ENCODE measurements at regions not wholly inside any gene's neighbourhood (a gene's known extent, or its start where the extent isn't known, plus 50 kb on each side); places are given as distances from the start of the nearest gene placed in this dataset.

DNA sequence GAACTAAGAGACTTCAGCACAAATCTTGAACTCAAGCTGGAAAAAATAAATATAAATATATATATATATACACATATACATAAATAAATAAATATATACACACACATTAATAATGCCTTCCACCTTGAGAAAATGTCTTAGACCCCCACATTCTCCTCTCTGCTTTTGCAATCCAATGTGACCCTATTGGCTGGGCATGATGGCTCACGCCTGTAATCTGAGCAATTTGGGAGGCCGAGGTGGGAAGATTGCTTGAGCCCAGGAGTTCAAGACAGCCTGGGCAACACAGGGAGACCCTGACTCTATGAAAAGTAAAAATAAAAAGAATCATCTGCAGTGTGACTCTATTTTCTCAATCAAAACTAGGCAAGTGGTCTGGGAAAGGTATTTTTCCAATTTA is 424.1 kb upstream of the NFE2L3 start:
- TF ChIP-seq, protein P1, sequence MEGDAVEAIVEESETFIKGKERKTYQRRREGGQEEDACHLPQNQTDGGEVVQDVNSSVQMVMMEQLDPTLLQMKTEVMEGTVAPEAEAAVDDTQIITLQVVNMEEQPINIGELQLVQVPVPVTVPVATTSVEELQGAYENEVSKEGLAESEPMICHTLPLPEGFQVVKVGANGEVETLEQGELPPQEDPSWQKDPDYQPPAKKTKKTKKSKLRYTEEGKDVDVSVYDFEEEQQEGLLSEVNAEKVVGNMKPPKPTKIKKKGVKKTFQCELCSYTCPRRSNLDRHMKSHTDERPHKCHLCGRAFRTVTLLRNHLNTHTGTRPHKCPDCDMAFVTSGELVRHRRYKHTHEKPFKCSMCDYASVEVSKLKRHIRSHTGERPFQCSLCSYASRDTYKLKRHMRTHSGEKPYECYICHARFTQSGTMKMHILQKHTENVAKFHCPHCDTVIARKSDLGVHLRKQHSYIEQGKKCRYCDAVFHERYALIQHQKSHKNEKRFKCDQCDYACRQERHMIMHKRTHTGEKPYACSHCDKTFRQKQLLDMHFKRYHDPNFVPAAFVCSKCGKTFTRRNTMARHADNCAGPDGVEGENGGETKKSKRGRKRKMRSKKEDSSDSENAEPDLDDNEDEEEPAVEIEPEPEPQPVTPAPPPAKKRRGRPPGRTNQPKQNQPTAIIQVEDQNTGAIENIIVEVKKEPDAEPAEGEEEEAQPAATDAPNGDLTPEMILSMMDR (IDR thresholded peaks at IDR 0.05), result no peak
- ATAC-seq (ENCODE audit: low FRiP score) (no peak), DNase-seq (ENCODE audit: low spot score) (no peak)

DNA sequence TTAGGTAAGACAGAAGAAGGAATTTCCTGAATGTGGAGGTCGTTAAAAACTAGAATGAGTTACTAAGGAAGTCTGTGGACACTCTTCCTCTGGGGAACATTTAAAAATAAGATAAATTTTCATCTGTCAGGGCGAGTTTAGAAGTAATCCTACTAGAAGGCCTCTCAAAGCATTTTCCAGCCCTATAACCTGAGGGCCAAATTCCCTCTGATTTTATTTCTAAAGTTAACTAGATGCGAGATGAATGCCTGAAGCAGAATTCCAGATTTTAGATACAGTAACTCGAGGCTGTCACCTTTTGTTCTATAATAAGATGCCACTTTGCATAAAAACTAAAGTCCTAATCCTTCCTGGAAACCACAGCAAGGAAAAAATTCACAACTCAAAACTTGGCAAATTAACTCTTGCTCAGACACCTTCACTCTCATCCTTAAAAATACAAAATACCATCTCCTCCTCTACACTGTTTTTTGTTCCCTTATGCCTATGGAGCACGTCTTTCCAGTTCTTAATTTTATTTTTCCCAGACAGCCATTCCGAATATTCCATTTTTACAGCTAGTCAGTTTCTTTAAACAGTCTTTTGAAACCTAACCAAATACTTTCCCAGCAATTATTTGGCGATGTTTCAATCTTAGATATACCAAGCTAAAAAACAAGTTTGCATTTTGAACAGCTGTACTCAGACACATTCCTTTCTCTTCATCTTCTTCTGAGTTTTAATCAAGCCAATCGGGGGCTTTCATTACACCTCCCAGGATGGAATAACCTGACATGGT is 420.7 kb upstream of the NFE2L3 start:
- ATAC-seq (ENCODE audit: low FRiP score), result peak; percentile 56
- DNase-seq (ENCODE audit: low spot score), result no peak
- TF ChIP-seq, protein P1 (IDR thresholded peaks at IDR 0.05), result no peak

DNA sequence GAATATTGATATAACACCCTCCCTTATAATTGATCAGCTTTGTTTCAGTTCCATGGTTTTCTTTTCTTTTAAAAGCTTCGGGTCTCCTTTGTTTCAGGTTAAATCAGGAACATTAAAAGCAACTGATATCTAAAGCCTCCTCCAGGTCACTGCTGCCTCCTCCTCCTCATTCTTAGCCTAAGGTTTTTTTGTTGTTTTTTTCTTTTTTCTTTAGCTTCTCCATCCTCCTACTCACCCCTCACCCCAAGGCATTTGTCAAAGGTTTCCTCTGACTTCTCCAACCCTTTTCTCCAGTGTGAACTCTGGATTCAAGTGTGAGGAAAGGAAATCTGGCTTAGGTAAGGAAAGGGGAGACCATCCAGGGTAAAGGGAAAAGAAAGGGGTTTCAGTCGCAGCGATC is 420.2 kb upstream of the NFE2L3 start:
- TF ChIP-seq, protein P1 (IDR thresholded peaks at IDR 0.05), result no peak
- ATAC-seq (ENCODE audit: low FRiP score) (peak; percentile 25), DNase-seq (ENCODE audit: low spot score) (no peak)

DNA sequence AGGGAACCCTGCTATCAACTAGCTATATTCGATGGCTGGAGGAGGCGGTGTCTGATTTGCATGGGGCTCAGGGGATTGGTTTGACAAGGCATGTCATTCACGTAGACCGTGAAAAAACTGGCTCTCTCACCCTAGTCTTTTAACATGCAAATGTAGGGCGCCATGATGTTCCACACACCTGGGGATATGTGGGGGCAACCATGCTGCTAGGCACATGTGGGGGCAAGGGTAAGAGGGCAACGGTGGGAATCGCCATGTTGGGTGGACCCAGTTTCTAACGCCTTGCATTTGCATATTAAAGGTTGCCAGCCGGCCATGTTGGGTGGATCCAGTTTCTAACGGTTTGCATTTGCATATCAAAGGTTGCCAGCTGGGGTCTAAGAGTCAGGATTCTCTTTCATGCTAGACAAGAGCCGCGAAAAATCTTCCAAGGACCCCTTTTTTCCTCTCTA is 419.2 kb upstream of the NFE2L3 start:
- no peak for ATAC-seq (ENCODE audit: low FRiP score)
- DNase-seq (ENCODE audit: low spot score), result no peak
- TF ChIP-seq, protein P1 (IDR thresholded peaks at IDR 0.05), result no peak

DNA sequence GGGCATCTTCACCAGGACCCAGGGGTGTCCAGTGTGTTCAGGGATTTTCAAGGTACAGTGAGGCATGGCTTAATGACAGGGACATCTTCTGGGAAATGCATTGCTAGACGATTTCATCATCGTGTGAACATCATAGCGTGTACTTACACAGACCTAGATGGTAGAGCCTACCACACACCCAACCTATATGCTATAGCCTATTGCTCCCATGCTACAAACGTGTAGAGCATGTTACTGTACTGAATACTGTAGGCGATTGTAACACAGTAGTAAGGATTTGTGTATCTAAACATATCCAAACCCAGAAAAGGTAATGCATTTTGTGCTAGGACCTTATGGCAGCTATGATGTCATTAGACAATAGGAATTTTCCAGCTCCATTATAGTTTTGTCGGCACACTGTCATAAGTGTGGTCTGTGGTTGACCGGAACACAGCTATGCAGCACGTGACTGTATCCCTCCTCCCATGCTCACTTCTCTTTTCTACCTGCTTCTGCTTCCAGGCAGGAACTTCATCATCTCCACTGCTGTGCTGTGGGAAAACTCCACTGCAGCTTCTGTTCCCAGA is 416.2 kb upstream of the NFE2L3 start:
- TF ChIP-seq, protein P1 (IDR thresholded peaks at IDR 0.05), result no peak
- DNase-seq (ENCODE audit: low spot score) (no peak), ATAC-seq (ENCODE audit: low FRiP score) (no peak)

DNA sequence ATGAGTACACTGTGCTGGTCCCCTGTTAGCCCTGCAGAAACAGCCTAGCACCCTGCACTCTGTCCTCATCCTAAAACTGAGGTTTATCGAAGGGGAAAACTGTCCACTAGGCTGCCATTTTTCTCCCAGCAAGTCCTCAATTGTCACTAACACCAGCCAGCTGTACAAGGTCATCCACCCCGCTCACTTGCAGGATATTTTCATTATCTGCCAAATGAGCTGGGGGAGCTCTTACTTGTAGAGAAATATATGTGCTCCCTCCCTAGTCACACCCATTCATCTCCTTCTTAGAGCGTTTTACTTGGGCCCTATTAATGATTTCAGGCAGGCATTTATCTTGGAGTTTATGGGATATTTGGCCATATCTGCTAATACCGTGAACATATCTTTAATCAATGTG is 413.5 kb upstream of the NFE2L3 start:
- TF ChIP-seq, protein P1 (IDR thresholded peaks at IDR 0.05), result no peak
- DNase-seq (ENCODE audit: low spot score) (no peak), ATAC-seq (ENCODE audit: low FRiP score) (no peak)

DNA sequence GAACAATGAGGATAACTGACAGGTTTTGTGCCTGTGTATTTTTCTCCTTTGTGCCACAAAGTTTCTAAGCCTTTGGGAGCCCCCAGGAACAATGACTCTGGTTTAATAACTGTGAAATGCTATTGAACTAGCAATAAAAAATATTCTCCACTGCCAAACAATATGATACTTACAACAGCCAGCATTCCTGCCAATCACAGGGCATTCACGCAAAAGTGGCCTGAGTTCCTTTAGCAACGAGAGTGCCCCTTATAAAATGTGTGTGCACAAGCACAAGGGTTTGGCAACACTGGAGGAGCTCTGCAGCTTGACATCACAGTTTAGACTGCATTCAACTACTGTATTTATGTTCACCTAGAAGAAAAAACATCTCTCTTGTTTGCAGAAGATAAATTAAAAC is 412.9 kb upstream of the NFE2L3 start:
- no peak for DNase-seq (ENCODE audit: low spot score)
- TF ChIP-seq, protein P1 (IDR thresholded peaks at IDR 0.05), result no peak
- ATAC-seq (ENCODE audit: low FRiP score), result no peak
